Putamen (tissue), 1 donor: ENCODE measurements at regions not wholly inside any gene's neighbourhood (a gene's known extent, or its start where the extent isn't known, plus 50 kb on each side); places are given as distances from the start of the nearest gene placed in this dataset.

Experiments
- DNase-seq: peaks from one replicate; pipeline ENCODE4 v3.0.0-alpha.2; 2016; ENCODE audit warnings: low spot score

DNA sequence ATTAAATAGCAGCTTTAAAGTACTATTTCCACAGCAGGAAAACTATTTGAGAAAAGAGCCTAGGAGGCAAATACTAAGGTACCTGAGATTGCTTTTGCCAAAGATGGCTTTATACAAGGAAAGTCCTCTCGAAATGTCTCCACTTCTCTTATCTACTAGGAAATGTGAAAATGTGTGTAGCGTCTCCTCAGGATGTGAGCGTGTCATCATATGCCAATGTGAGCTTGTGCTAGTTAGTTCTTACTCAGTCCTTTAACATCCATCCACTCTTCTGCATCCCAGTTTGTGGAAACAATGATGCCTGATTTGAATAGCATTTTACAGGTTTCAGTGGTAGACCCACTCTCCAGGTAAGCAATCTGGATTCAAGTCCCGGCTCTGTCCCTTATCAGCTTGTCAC, 421.0 kb downstream of the DYNC2H1 start:
- no peak for DNase-seq

- DNase-seq: no peak
Measured at GRCh38 chr11:103532133-103532788, 423.0 kb downstream of the DYNC2H1 start.

GRCh38 chr11:103534191-103534590, 425.0 kb downstream of the DYNC2H1 start:
- DNase-seq: no peak

DNA sequence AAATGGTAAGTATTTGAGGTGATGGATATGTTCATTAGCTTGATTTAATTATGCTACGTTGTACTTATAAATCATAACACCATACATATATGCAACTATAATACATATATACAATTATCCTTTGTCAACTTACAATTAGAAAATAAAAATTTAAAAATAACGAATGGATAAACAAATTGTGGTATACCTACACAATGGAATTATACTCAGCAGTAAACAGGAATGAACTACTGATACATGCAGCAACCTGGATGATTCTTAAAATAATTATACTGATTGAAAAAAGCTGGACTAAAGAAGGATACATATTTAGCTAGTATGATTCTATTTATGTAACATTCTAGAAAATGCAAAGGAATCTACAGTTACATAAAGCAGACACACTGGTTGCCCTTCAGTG, 425.7 kb downstream of the DYNC2H1 start:
- no peak for DNase-seq

DNA sequence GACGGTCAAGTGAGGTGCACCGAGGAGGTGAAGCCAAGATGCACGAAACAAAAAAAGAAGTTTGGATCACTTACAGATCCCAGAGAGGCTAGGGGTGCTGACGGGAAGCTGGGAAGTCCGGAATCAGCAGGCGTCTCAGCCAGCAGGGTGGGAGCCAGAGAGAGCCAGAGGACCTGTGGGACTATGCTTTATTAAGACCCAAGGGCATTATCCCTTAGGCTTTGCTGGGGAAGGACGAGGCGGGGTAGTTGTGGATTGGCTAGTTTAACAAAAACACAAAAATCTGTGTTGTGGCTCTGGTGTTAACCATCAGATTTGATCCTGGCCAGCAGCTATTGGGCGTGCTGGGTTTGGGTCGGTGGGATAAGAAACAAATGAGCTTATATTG, 427.1 kb downstream of the DYNC2H1 start:
- no peak for DNase-seq

DNA sequence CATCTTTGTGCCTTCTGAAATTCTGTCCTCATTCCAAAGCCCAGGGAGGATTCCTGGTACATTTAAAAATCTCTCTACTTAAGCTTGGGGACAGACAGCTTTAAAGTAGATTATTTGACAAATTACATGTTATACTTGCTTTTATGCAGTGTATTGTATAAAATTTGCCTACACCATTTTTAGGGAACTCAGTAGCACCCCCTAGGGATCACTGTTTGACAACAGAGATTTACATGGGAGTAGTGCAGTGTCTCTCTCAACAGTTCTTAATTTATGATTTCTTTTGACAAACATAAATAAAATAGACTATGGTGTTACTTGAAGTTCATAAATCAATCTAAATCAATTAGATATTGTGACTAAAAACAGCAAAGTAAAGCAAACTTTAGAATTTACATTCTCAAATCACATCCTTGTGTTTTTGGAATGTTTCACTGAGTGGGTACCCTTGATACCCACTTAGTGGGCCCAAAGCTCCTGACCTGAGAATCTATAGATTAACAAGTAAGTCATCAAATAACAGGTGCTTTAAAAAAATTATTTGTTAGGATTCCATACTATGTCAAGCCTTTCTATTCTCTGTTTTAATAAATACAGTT, 428.8 kb downstream of the DYNC2H1 start:
- no peak for DNase-seq

- no peak for DNase-seq
Measured at GRCh38 chr11:103539166-103539565, 429.9 kb downstream of the DYNC2H1 start.

GRCh38 chr11:103541186-103541795, 432.1 kb downstream of the DYNC2H1 start:
- DNase-seq: no peak

GRCh38 chr11:103542851-103543250, 433.6 kb downstream of the DYNC2H1 start:
- no peak for DNase-seq

GRCh38 chr11:103543456-103543855, 434.2 kb downstream of the DYNC2H1 start:
- DNase-seq: no peak

DNA sequence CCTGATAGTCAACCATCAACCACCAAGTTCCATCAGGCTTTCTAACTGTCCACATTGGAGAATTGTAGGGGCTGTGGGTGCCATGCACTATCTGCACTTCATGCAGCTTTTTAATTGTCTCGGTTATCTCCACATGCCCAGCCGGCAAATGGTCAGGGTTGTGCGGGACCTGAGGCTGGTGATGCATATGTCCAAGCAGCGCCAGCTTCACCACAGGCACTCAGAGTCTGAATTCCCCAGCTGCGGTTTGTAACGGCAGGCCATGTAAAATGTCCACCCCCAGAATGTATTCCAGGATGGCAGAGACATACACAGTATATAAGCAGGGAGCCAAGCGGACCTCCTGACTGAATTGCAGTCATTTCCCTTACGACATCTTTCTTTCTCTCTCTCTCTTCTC, 435.6 kb downstream of the DYNC2H1 start:
- no peak for DNase-seq

GRCh38 chr11:103545551-103545950, 436.3 kb downstream of the DYNC2H1 start:
- no peak for DNase-seq

- DNase-seq: no peak
Measured at GRCh38 chr11:103546236-103546635, 437.0 kb downstream of the DYNC2H1 start.

- DNase-seq: no peak
Measured at GRCh38 chr11:103547024-103547423, 437.8 kb downstream of the DYNC2H1 start.

DNA sequence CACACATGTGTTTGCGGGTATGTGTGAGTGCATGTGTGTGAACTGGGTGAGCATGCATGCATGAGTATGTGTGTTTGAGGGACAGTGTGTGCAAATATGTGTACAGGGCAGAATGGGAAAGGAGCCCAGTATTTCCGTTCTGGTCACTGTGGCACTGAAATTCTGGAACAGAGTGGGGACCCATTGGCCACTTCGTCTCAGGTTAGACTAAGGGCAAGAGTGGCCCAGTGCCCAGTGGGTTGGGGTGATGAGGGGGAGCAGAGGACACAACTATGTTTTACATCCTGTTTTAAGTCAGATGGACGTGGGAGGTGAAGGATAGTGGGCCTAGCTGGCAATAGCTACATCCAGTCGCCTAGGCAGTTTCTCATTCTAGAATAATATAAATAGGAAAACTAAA, 438.5 kb downstream of the DYNC2H1 start:
- no peak for DNase-seq

DNA sequence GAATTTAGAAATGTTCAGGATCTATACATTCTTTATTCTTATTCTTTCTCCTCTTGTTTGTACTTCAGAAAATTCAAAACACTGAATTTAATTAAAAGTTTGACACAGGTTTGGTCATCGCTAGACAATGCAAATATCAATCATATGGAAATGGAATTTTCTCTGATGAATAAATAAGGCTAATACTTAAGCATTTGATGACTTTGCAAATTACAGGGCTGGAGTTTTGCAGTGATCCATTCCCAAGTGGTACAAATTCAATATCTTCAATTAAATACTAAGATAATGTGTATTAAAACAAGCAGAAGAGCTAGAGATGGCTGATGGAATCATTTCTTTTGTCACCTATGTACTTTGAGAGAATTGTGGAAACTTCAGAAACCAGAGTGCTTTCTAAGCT, 439.6 kb downstream of the DYNC2H1 start:
- no peak for DNase-seq

- no peak for DNase-seq
Measured at GRCh38 chr11:103550811-103551210, 441.6 kb downstream of the DYNC2H1 start.

DNA sequence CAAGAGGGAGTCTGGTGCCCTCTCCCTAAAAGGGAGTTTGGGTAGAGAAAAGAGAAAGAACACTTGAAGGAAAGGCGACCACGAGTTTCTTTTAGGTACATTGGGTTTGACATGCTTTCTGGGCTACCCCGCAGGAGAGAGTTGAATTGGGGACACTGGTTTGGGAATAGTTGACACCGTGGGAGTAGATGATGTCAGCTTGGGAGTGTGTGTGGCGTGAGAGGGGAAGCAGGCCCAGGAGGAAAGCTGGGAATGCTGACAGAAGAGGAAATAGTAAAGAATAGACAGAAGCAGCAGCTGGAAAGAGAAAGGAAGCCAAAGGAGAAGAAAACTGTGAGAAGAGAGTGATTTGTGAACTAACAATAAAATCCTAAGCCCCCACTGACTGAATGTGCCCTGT, 442.9 kb downstream of the DYNC2H1 start:
- DNase-seq: no peak

DNA sequence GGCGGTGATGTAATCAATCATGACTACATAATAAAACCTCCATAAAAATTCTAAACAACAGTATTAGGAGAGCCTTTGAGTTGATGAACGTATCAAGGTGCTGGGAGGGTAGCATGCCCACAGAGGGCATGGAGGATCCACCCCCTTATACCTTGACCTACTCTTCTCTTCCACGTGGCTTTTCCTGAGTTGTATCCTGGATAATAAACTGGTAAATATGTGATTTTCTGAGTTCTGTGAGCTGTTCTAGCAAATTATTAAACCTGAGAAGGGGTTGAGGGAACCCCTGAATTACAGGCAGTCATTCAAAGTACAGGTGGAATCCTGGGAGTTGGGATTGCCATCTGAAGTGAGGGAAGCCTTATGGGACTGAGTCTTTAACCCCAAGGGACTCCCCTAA, 446.9 kb downstream of the DYNC2H1 start:
- DNase-seq: no peak

DNA sequence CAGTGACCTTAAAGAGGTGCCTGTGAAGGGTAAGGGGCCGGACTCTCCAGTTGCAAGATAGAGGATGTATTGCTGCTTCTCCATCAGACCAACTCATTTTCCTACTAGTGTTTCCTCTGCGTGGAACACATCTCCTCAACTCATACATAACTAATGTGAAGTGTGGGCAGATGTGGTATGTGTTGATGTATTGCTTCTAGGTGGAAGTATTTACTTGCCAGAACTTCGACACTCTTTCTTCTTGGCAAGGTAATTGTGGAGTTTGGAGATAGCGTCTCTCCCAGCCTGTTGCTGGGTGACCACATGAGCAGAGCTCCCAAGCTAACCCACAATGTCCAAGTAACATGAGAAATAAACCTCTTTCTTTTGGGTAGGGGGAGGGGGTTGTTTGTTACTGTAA, 456.9 kb downstream of the DYNC2H1 start:
- DNase-seq: no peak

- no peak for DNase-seq
Measured at GRCh38 chr11:103581760-103582159, 454.7 kb upstream of the DDI1 start.

DNA sequence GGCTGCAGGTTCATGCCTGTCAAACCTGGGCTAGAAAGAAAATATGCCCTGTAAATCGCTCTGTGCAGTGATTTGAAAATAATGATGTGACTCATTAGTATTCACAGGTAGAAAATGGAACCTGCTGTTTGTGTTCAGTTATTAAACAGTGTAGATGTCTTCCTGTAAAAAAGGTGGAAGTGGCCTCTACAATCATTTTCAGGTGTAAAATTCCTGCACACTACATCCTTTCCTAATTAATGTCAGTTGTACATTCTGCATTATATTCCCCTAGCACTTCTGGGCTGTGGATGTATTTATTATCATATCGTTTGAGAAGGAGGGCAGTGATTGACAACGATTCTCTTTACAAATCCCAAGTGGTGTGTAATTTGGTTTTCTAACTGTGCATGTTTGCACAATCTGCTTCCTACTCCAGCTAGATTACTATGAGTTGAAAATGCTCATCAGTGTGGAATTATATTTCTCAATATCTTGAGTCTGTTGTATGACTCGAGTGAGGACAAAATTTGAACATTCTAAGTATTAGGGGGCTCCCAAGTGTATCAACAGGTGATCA, 454.0 kb upstream of the DDI1 start:
- DNase-seq: no peak

DNA sequence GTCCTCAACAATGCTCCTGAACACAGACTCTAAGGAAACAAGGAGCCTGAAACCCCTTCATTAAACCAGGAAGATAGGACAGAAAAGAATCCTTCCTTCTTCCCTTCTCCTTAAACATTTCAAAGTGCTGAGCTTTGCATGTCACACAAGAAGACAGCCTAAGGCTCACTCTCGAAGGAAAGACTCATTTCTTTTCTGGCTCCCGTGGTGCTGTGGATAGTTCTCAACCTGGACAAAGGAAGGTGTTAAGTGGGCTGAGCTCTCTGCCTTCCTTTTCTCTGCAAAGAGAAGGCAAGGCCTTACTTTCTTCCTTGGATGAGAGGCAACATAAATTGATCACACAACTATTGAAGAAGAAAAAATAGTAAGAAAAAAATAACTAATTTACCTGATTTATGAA, 452.4 kb upstream of the DDI1 start:
- DNase-seq: no peak

DNA sequence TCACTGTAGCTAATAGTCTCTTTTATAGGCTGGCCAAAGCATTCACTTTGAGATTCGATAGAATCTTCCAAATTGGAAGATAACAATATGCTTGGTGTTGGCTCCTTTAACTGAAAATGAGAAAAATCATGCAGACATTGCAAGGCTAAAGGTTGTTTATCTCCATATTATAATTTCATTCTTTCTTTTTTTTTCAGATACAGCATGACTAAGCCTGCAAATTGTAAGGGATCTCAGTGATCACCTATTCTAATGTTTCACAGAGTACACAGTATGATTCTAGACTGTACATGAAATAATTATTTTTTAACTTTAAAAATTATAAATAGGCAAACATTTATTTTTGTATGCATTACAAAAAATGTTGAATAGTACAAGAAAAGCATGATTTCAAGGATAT, 451.7 kb upstream of the DDI1 start:
- DNase-seq: no peak
